Stimulated activated CD4-positive, alpha-beta T cell treated with anti-CD3 and anti-CD28 coated beads, Interleukin-1b, Interleukin-23, amount 100 ng/mL, for 1 hour (primary cell): ENCODE measurements at regions not wholly inside any gene's neighbourhood (a gene's known extent, or its start where the extent isn't known, plus 50 kb on each side); places are given as distances from the start of the nearest gene placed in this dataset.

Experiments
- DNase-seq, 2 donors: peaks; one replicate each; pipeline ENCODE4 v3.0.0-alpha.2; 2020; ENCODE audit warnings: low read depth in 2 of 2

GRCh38 chr10:45197816-45198485 is 117.5 kb downstream of the OR13A1 start:
- no peak for DNase-seq

GRCh38 chr10:45198486-45199204 is 116.8 kb downstream of the OR13A1 start:
- DNase-seq = no peak

GRCh38 chr10:45199205-45199740 is 116.1 kb downstream of the OR13A1 start:
- DNase-seq = no peak

- DNase-seq = no peak
Measured at GRCh38 chr10:45201271-45201670, 114.1 kb downstream of the OR13A1 start.

- DNase-seq = no peak
Measured at GRCh38 chr10:45202242-45202641, 113.2 kb downstream of the OR13A1 start.

DNA sequence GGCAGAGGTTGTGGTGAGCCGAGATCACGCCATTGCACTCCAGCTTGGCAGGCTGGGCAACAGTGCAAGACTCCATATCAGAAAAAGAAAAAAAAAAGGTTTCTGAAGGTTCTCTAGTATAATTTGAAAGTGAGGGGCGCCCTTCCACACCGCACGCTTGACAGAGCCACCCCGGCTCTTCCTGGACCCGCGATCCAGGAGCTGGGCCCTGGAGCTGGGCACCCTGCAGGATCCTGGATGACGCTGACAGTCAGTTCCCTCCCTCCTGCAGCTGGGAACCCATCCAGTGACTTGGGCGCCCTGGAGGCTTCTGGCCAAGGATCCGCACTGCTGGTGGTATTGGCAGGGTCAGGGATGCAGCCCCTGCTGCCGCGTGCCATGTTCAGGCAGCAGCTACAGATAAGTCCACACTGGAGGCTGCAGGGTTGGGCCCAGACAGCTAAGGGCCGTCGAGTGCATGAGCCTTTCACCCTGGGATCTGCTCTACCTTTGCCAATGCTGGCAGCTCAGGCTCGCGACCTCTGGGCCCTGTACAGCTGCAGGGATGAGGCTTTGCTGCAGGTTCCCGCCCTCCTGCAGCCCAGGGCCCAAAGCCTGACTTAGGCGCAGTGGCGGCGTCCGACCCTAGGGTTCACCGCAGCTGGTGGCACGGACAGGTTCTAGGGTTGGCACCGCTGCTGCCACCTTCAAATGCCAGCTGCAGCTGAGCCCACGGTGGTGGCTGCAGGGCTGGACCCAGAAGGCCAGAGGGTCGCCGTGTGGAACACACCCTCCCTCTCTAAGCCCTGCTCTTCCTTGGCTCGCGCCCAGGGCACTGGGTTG is 110.2 kb downstream of the OR13A1 start:
- no peak for DNase-seq

GRCh38 chr10:45209888-45210287 is 105.5 kb downstream of the OR13A1 start:
- DNase-seq = no peak

DNA sequence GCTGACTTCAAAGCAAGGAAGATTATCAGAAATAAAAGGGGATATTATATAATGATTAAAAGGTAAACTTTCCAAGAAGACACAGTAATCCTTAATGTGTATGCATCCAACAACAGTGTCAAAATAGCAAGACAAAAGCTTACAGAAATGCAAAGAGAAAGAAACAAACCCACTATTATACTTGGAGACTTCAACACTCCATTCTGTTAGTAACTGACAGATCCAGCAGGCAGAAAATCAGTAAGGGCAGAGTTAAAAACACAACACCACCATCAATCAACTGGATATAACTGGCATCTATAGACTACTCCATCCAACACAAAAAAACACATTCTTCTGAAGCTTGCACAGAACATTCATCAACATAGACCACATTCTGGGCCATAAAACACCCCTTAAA is 103.8 kb downstream of the OR13A1 start:
- DNase-seq = no peak

DNA sequence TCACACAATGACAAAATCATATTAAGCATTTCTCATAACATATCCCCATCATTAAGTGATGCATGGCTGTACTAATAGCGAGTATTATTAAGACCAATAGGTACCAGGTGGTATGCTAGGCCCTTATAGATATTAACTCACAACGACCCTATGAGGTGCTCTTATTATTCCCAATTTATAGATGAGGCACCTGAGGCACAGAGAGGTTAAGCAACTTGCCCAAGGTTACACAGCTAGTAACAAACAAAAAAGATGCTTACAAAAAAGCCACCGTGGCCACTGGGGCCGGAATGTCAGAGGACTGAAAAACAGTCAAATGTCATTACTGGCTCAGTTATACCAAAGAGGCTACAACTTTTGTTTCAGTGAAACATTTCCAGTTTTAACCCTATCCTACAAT is 96.0 kb downstream of the OR13A1 start:
- no peak for DNase-seq

DNA sequence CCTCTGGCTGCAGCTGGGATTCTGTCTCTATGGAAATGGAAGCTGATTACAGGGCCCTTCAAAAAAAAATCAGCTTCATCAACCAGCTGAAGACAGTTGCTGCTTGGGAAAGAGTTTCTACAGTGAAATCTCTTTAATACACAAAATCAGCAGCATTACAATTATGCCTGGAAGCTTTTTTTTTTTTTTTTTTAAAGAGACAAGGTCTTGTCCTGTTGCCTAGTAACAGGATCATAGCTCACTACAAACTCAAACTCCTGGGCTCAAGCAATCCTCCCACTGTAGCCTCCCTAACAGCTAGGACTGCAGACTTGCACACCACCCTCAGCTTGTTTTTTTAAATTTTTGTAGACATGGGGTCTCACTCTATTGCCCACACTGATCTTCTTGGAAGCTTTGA is 94.5 kb downstream of the OR13A1 start:
- no peak for DNase-seq

DNA sequence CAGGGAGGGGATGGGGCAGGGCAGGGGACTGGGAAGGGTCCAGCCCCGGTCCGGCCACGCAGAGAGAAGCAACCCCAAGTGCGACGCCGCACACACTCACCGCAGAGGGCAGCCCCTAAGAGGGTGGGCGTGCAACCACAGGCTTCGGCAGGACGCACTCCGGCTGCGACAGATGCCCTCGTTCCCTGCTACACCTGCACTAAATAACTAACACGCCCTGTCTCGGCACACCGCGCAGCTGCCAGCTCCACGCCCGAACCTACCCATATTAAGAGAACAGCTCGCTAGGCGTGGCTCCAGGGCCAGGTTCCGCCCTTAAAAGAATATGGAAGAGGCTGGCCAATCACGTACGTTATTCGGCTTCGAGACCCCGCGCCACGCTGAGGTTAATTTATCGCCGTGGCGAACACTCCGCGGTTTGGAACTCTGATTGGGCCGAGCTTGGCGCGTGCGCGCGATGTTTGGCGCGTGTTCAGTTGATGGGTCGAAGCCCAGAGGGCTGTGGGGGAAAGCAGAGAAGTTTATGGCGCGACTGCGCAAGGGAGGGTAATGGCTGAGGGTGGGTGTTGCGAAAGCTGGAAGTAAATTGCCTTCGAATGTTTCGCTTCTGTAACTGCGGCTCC is 91.1 kb downstream of the OR13A1 start:
- DNase-seq = no peak

DNA sequence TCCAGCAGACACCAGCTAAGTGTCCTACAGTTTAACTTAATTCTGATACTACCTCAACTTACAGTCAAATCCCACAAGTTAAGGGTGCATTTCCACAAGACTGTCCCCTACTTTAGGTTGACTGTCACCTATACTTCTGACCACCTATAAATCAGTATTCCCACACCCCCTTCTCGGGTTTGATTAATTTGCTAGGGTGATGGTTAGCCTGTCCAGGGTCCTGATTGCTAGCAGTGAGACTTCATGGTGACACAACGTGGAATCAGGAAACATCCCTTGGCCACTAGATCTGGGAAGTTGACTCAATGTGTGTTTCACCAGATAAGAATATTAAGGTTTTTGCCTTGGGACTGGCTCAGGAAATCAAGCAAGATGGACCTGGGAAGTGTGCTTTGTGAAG is 88.4 kb downstream of the OR13A1 start:
- DNase-seq = no peak

GRCh38 chr10:45227456-45227855 is 88.0 kb downstream of the OR13A1 start:
- DNase-seq = no peak

GRCh38 chr10:45229823-45230222 is 85.6 kb downstream of the OR13A1 start:
- no peak for DNase-seq

- DNase-seq = peak; percentile 18 to 23
Measured at GRCh38 chr10:45235260-45235769, 80.1 kb downstream of the OR13A1 start.

GRCh38 chr10:45235798-45236220 is 79.6 kb downstream of the OR13A1 start:
- no peak for DNase-seq

DNA sequence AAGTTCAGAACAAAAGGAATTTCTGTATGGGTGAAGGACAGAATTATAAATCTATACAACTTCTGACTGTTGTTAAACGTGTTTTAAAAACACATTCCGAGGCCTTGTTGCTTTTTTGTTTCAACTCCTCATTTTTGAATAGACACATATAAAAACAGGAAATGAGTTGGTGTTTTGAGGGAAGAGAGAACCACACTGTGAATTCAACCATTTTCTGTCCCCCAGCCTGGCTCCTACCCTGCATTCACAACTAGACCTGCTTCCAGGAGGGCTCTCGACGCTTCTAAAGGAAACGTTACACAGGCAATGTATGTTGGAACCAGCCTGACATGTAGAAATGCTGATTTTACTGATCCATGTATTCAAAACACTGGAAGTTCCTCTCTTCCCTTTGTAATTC is 76.5 kb downstream of the OR13A1 start:
- no peak for DNase-seq

DNA sequence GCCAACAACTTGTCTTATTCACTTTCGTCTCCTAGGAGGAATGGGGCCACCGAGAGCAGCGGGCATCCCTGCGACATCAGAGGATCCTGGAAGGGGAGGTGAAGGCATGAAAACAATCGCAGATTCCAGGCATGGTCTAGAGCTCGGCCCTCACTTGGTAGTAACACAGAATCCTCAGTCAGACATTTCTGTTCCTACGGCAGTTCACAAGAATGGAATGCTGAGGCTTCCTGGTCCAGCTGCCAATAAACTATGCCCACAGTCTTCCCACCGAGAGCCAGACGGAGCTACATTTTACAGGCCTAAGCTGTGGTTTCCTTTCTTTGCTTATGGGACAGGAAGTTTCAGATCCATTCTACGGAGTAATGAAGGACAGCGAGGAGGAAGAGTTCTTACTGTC is 75.8 kb downstream of the OR13A1 start:
- no peak for DNase-seq

- DNase-seq = no peak
Measured at GRCh38 chr10:45241865-45242520, 73.4 kb downstream of the OR13A1 start.

DNA sequence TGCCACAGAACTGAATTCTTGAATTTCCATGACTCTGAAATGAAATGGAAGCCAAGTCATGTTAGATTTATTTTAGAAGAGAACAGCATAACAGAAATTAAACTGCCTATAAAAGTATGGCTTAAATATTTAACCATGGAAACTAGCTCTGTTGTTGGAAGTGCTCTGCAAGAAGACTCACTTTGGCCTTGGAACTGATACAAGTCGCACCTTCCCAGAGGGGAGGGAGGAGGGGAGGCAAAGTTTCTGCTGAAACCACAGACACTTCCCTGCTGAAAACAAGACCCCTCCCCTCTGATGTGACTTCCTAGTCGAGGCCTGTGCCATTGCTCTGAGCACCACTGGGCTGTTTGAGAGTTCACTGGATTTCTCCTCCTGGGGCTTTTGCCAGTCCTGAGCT is 72.1 kb downstream of the OR13A1 start:
- DNase-seq = no peak

- no peak for DNase-seq
Measured at GRCh38 chr10:45246522-45246921, 68.9 kb downstream of the OR13A1 start.
